ENCODE measurements at regions not wholly inside any gene's neighbourhood (a gene's known extent, or its start where the extent isn't known, plus 50 kb on each side); places are given as distances from the start of the nearest gene placed in this dataset.

DNA sequence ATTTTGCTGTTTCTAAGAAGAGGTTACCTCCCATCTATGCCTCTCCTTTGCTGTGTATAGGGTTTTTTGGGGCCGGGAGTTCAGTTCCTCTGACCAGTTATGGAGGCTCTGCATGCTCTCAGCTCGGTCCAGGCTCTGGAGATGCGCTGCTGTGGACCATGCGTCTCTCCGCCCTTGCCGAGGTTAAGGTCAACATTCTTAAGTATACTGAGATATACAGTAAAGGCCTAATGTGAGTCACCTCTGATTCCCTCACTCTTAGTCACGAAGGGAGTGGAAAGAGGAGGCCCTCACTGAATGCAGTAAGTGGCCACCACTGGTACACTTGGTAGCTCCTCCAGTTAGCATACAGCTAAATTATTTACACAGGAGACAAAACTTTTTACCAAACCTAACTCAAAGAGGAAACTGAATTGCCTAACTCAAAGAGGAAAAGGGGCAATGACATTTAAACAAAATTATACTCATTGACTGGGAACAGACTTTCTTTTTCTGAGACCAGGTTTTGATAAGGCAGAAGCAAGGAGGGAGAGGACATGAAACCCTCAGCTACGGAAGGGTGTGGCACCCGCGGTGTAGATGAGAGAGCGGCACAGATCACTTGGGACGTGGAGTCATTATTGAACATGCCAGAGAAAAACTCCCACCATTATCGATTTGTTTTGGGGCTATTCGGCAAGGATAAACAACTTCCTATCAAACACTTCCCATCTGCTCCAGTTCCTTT lies 98.7 kb downstream of the COPS8 start:
- Mint-ChIP-seq H3K36me3 (ENCODE audit: low read depth, unreplicated experiment) (no peaks in the 10 kb centered on the region), H3K4me3 (ENCODE audit: unreplicated experiment) (no peak overlapping the region), H3K9me3 (ENCODE audit: unreplicated experiment) (no peaks in the 10 kb centered on the region), H3K27me3 (ENCODE audit: unreplicated experiment) (peaks cover 2% of the 10 kb centered on the region), H3K27ac (ENCODE audit: unreplicated experiment) (no peak overlapping the region), H3K4me1 (ENCODE audit: unreplicated experiment) (peaks cover 19% of the 10 kb centered on the region)
- TF ChIP-seq, protein P1, sequence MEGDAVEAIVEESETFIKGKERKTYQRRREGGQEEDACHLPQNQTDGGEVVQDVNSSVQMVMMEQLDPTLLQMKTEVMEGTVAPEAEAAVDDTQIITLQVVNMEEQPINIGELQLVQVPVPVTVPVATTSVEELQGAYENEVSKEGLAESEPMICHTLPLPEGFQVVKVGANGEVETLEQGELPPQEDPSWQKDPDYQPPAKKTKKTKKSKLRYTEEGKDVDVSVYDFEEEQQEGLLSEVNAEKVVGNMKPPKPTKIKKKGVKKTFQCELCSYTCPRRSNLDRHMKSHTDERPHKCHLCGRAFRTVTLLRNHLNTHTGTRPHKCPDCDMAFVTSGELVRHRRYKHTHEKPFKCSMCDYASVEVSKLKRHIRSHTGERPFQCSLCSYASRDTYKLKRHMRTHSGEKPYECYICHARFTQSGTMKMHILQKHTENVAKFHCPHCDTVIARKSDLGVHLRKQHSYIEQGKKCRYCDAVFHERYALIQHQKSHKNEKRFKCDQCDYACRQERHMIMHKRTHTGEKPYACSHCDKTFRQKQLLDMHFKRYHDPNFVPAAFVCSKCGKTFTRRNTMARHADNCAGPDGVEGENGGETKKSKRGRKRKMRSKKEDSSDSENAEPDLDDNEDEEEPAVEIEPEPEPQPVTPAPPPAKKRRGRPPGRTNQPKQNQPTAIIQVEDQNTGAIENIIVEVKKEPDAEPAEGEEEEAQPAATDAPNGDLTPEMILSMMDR (IDR thresholded peaks at IDR 0.05; ENCODE audit: unreplicated experiment), result no peak
- DNase-seq (ENCODE audit: low spot score), result no peak

DNA sequence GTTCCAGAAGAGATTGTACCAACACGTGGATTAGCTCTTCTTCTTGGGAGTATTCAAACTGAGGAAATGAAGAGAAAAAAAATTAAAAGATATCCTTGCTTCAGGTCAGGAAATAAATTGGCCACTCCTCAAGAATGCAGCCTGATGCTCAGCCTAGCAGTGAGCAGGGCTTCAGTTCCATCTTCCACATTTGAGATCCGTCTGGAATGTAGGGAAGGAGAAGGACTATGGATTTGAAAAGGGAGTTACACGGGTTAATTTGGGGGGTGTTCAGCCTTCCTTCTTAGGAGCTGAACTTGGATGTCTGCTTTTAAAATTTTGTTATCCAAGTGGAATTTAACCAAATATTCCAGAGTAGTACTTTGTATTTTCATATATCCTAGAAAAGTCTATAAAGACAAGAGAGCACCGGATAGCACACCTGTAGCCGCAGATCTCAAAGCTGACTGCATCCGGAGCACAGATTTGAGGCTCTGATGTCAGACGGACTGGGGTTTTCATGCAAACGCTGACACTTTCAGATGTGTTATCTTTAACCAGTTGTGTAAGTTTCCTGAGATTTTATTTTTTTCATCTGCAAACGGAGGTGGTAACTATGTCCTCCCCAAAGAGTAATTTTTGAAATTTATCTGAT lies 99.3 kb downstream of the COPS8 start:
- Mint-ChIP-seq H3K4me3 (ENCODE audit: unreplicated experiment) (no peak overlapping the region), H3K4me1 (ENCODE audit: unreplicated experiment) (peaks cover 19% of the 10 kb centered on the region), H3K27me3 (ENCODE audit: unreplicated experiment) (no peaks in the 10 kb centered on the region), H3K9me3 (ENCODE audit: unreplicated experiment) (no peaks in the 10 kb centered on the region), H3K27ac (ENCODE audit: unreplicated experiment) (no peak overlapping the region), H3K36me3 (ENCODE audit: low read depth, unreplicated experiment) (no peaks in the 10 kb centered on the region)
- TF ChIP-seq, protein P1 (IDR thresholded peaks at IDR 0.05; ENCODE audit: unreplicated experiment), result no peak
- no peak for DNase-seq (ENCODE audit: low spot score)

DNA sequence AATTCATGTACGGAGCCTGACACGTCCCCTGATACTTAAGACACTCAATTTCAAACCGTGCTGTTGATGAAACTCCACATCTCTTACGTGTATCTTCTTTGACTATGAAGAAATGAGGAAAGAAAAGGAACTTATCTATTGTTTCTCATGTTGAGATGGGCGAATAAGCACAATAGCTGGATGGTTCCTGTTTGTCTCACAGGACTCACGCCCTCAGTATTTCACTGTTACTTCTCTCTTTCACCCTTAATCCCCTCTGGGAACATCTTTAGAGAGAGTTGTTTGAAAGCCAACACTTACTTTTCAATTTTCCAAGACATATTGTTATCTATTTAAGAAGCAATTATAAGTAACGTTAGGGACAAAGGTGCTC lies 99.8 kb downstream of the COPS8 start:
- H3K9me3 Mint-ChIP-seq (ENCODE audit: unreplicated experiment), result no peaks in the 10 kb centered on the region
- H3K27ac Mint-ChIP-seq (ENCODE audit: unreplicated experiment), result no peak overlapping the region
- no peak overlapping the region for H3K4me3 Mint-ChIP-seq (ENCODE audit: unreplicated experiment)
- TF ChIP-seq, protein P1 (IDR thresholded peaks at IDR 0.05; ENCODE audit: unreplicated experiment), result no peak
- no peaks in the 10 kb centered on the region for H3K36me3 Mint-ChIP-seq (ENCODE audit: low read depth, unreplicated experiment)
- no peaks in the 10 kb centered on the region for H3K27me3 Mint-ChIP-seq (ENCODE audit: unreplicated experiment)
- no peak for DNase-seq (ENCODE audit: low spot score)
- peaks cover 19% of the 10 kb centered on the region for H3K4me1 Mint-ChIP-seq (ENCODE audit: unreplicated experiment)

DNA sequence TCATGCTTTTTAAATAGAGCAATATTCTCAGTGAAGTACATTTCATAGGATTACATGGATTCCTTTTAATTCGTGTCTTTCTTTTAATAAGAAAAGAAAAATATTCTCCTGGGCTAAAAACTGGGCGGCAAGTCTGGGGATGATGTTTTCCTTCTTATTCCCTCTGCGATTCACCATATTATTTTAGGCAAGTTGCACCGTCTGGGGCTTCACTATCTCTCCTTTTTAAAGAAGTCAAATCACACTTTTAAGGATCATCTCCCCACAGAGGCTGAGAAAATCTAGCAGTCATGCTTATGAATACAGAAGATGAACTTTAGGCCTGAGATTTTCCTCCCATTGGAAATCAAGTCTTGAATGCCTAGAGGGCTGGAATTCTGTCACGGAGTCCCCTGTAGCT lies 104.1 kb downstream of the COPS8 start:
- peaks cover 3% of the 10 kb centered on the region for H3K27me3 Mint-ChIP-seq (ENCODE audit: unreplicated experiment)
- peaks cover 14% of the 10 kb centered on the region for H3K4me1 Mint-ChIP-seq (ENCODE audit: unreplicated experiment)
- no peak overlapping the region for H3K4me3 Mint-ChIP-seq (ENCODE audit: unreplicated experiment)
- no peak overlapping the region for H3K27ac Mint-ChIP-seq (ENCODE audit: unreplicated experiment)
- peaks cover 4% of the 10 kb centered on the region for H3K36me3 Mint-ChIP-seq (ENCODE audit: low read depth, unreplicated experiment)
- H3K9me3 Mint-ChIP-seq (ENCODE audit: unreplicated experiment), result no peaks in the 10 kb centered on the region
- TF ChIP-seq, protein P1 (IDR thresholded peaks at IDR 0.05; ENCODE audit: unreplicated experiment), result no peak
- DNase-seq (ENCODE audit: low spot score), result no peak

Measured in endothelial cell (in vitro differentiated cells).